ENCODE measurements at regions not wholly inside any gene's neighbourhood (a gene's known extent, or its start where the extent isn't known, plus 50 kb on each side); places are given as distances from the start of the nearest gene placed in this dataset.

- no peak for TF ChIP-seq CTCF (IDR thresholded peaks at IDR 0.05; ENCODE audit: borderline replicate concordance, extremely low read depth, insufficient read depth)
- no peak overlapping the region for H3K4me3 ChIP-seq (ENCODE audit: low read length in 3 of 3)
- intact Hi-C loops (cut with DNase I): no loop called here
- H3K4me1 ChIP-seq (ENCODE audit: control insufficient read depth in 2 of 3, insufficient read depth in 2 of 3, low read depth in 1 of 3, low read length in 3 of 3): peaks cover 0 to 4% (median 0%) of the 10 kb centered on the region in 3 donors
- no peak for FAIRE-seq
- no peaks in the 10 kb centered on the region for H3K9me3 ChIP-seq (ENCODE audit: control insufficient read depth in 2 of 3, insufficient read depth in 1 of 3, low read length in 3 of 3)
- no peak for DNase-seq
- no peak overlapping the region for H3K9ac ChIP-seq (ENCODE audit: low read length in 3 of 3)
- no peaks in the 10 kb centered on the region for H3K27me3 ChIP-seq (ENCODE audit: control insufficient read depth, insufficient read depth, low read length)
- no peak overlapping the region for H3K27ac ChIP-seq (ENCODE audit: low read depth in 2 of 2, low read length in 2 of 2)
- H3K36me3 ChIP-seq (ENCODE audit: control insufficient read depth in 2 of 3, insufficient read depth in 3 of 3, low read length in 3 of 3): no peaks in the 10 kb centered on the region
These were observed 62.7 kb upstream of the RNU6-1 start for GRCh38 chr15:67902579-67903009.

GRCh38 chr15:67903708-67904107 lies 63.9 kb upstream of the RNU6-1 start:
- no peak for TF ChIP-seq CTCF (IDR thresholded peaks at IDR 0.05; ENCODE audit: borderline replicate concordance, extremely low read depth, insufficient read depth)
- Histone ChIP-seq H3K9ac (ENCODE audit: low read length in 3 of 3) (no peak overlapping the region), H3K9me3 (ENCODE audit: control insufficient read depth in 2 of 3, insufficient read depth in 1 of 3, low read length in 3 of 3) (no peaks in the 10 kb centered on the region), H3K36me3 (ENCODE audit: control insufficient read depth in 2 of 3, insufficient read depth in 3 of 3, low read length in 3 of 3) (no peaks in the 10 kb centered on the region), H3K27ac (ENCODE audit: low read depth in 2 of 2, low read length in 2 of 2) (no peak overlapping the region), H3K4me3 (ENCODE audit: low read length in 3 of 3) (no peak overlapping the region), H3K4me1 (ENCODE audit: control insufficient read depth in 2 of 3, insufficient read depth in 2 of 3, low read depth in 1 of 3, low read length in 3 of 3) (peaks cover 0 to 4% (median 0%) of the 10 kb centered on the region in 3 donors), H3K27me3 (ENCODE audit: control insufficient read depth, insufficient read depth, low read length) (no peaks in the 10 kb centered on the region)
- intact Hi-C loops (cut with DNase I): no loop called here
- FAIRE-seq (no peak), DNase-seq (no peak)

DNA sequence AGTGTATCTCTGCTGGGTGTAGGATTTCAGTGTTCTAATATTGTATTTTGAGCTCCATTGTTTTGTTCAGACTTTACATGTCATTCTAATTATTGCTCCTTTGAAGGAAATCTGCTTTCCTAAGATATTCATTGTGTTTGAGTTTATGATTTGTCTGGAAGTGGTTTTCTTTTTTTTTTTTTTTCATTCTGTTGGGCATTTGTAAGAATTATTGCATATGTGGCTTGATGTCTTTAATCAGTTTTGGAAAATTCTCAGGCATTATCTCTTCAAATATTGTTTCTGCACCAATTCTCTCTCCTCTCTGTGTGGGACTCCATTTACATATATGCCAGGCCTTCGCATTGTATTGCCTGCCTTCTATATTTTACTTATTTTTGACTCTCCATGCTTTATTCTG lies 65.8 kb upstream of the RNU6-1 start:
- Histone ChIP-seq H3K27me3 (ENCODE audit: control insufficient read depth, insufficient read depth, low read length) (no peaks in the 10 kb centered on the region), H3K36me3 (ENCODE audit: control insufficient read depth in 2 of 3, insufficient read depth in 3 of 3, low read length in 3 of 3) (no peaks in the 10 kb centered on the region), H3K27ac (ENCODE audit: low read depth in 2 of 2, low read length in 2 of 2) (no peak overlapping the region), H3K4me1 (ENCODE audit: control insufficient read depth in 2 of 3, insufficient read depth in 2 of 3, low read depth in 1 of 3, low read length in 3 of 3) (no peaks in the 10 kb centered on the region), H3K4me3 (ENCODE audit: low read length in 3 of 3) (no peak overlapping the region), H3K9ac (ENCODE audit: low read length in 3 of 3) (no peak overlapping the region), H3K9me3 (ENCODE audit: control insufficient read depth in 2 of 3, insufficient read depth in 1 of 3, low read length in 3 of 3) (peaks cover 0 to 5% (median 0%) of the 10 kb centered on the region in 3 donors)
- no peak for TF ChIP-seq CTCF (IDR thresholded peaks at IDR 0.05; ENCODE audit: borderline replicate concordance, extremely low read depth, insufficient read depth)
- FAIRE-seq (no peak), DNase-seq (no peak)
- intact Hi-C loops (cut with DNase I): no loop called here

- Histone ChIP-seq H3K9ac (ENCODE audit: low read length in 3 of 3) (no peak overlapping the region), H3K27me3 (ENCODE audit: control insufficient read depth, insufficient read depth, low read length) (no peaks in the 10 kb centered on the region), H3K27ac (ENCODE audit: low read depth in 2 of 2, low read length in 2 of 2) (no peak overlapping the region), H3K4me3 (ENCODE audit: low read length in 3 of 3) (no peak overlapping the region), H3K36me3 (ENCODE audit: control insufficient read depth in 2 of 3, insufficient read depth in 3 of 3, low read length in 3 of 3) (no peaks in the 10 kb centered on the region), H3K9me3 (ENCODE audit: control insufficient read depth in 2 of 3, insufficient read depth in 1 of 3, low read length in 3 of 3) (peaks cover 0 to 5% (median 0%) of the 10 kb centered on the region in 3 donors), H3K4me1 (ENCODE audit: control insufficient read depth in 2 of 3, insufficient read depth in 2 of 3, low read depth in 1 of 3, low read length in 3 of 3) (no peaks in the 10 kb centered on the region)
- no peak for TF ChIP-seq CTCF (IDR thresholded peaks at IDR 0.05; ENCODE audit: borderline replicate concordance, extremely low read depth, insufficient read depth)
- intact Hi-C loops (cut with DNase I): no loop called here
- DNase-seq: no peak
- FAIRE-seq: no peak
These were observed 66.5 kb upstream of the RNU6-1 start for GRCh38 chr15:67906382-67906781.
